ENCODE measurements at regions not wholly inside any gene's neighbourhood (a gene's known extent, or its start where the extent isn't known, plus 50 kb on each side); places are given as distances from the start of the nearest gene placed in this dataset.

DNA sequence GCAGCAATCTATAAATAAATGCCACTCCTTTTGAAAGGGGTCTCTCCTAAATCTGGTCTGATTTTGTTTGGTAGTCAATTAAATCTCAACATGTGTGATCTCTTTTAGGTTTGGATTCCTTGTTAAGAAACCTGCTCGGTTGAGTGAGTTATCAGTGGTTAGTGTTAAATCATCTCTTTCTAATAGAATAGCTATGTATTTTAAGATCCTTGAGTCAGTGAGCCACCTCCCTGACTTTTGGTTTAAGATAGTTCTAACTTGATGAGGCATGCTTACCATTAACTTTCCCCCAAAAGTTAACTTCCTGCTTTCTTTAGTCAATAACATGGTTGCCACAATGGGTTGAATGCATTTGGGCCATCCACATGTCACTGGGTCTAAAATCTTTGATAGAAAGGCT is 93.1 kb upstream of the OLFM3 start:
- no peak overlapping the region for H3K9ac ChIP-seq (ENCODE audit: extremely low read depth, low read length, poor library complexity, severe bottlenecking)
- H3K27me3 ChIP-seq (ENCODE audit: control insufficient read depth, insufficient read depth, low read length, poor library complexity, severe bottlenecking), result no peaks in the 10 kb centered on the region
- DNase-seq, result no peak
- 78% methylated on average over 1 of the region's 1 CpG; no CpG with 5 or more reads in 1 of the 2 experiments for WGBS, 2 experiments (ENCODE audit: insufficient coverage in 1 of 2, insufficient read length in 1 of 2)
- Mint-ChIP-seq H3K27ac (no peak overlapping the region), H3K36me3 (ENCODE audit: low read depth) (no peaks in the 10 kb centered on the region), H3K9me3 (peaks cover 3% of the 10 kb centered on the region), H3K4me3 (no peak overlapping the region), H3K27me3 (ENCODE audit: insufficient read depth) (no peaks in the 10 kb centered on the region), H3K4me1 (no peaks in the 10 kb centered on the region)
- no peak overlapping the region for H3K27ac ChIP-seq (ENCODE audit: low read depth, low read length)
- peaks cover 16% of the 10 kb centered on the region for H3K9me3 ChIP-seq (ENCODE audit: control insufficient read depth, low read length)
- no peaks in the 10 kb centered on the region for H3K4me1 ChIP-seq (ENCODE audit: control insufficient read depth, insufficient read depth, low read length)
- H3K4me3 ChIP-seq (ENCODE audit: low read length), result no peak overlapping the region
- H3K36me3 ChIP-seq (ENCODE audit: control insufficient read depth, insufficient read depth, low read length), result no peaks in the 10 kb centered on the region
- TF ChIP-seq CTCF (conservative IDR thresholded peaks at IDR 0.05), result no peak

DNA sequence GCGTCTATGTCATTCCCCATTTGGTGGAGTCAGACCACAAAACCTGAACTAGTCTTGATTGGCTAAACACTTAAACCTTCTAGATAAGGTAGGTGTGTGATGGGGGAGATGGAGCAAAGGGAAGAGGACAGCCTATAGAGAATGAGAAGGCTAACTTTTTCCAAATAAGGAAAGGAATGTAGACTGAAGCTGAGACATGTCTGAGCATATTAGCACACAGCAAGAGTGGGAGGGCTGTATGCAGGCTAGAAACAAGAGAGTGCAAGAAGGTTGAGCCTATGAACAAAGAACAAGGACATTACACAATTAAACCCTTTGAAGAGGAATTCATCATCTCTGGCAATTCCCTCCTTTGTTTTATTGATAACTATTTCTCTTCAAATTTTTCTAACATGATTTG is 89.2 kb upstream of the OLFM3 start:
- Histone ChIP-seq H3K9me3 (ENCODE audit: control insufficient read depth, low read length) (peaks cover 16% of the 10 kb centered on the region), H3K4me3 (ENCODE audit: low read length) (peak overlapping the region; percentile 10), H3K36me3 (ENCODE audit: control insufficient read depth, insufficient read depth, low read length) (no peaks in the 10 kb centered on the region), H3K4me1 (ENCODE audit: control insufficient read depth, insufficient read depth, low read length) (no peaks in the 10 kb centered on the region), H3K27ac (ENCODE audit: low read depth, low read length) (no peak overlapping the region), H3K27me3 (ENCODE audit: control insufficient read depth, insufficient read depth, low read length, poor library complexity, severe bottlenecking) (no peaks in the 10 kb centered on the region), H3K9ac (ENCODE audit: extremely low read depth, low read length, poor library complexity, severe bottlenecking) (no peak overlapping the region)
- H3K27ac Mint-ChIP-seq, result no peak overlapping the region
- H3K4me3 Mint-ChIP-seq, result no peak overlapping the region
- peaks cover 3% of the 10 kb centered on the region for H3K9me3 Mint-ChIP-seq
- H3K4me1 Mint-ChIP-seq, result no peaks in the 10 kb centered on the region
- DNase-seq, result peak; percentile 51
- H3K36me3 Mint-ChIP-seq (ENCODE audit: low read depth), result no peaks in the 10 kb centered on the region
- 96% methylated on average over 1 of the region's 1 CpG; no CpG with 5 or more reads in 1 of the 2 experiments for WGBS, 2 experiments (ENCODE audit: insufficient coverage in 1 of 2, insufficient read length in 1 of 2)
- no peak for TF ChIP-seq CTCF (conservative IDR thresholded peaks at IDR 0.05)
- no peaks in the 10 kb centered on the region for H3K27me3 Mint-ChIP-seq (ENCODE audit: insufficient read depth)

GRCh38 chr1:102084771-102085535 is 88.2 kb upstream of the OLFM3 start:
- peaks cover 16% of the 10 kb centered on the region for H3K9me3 ChIP-seq (ENCODE audit: control insufficient read depth, low read length)
- Mint-ChIP-seq H3K9me3 (peaks cover 3% of the 10 kb centered on the region), H3K27ac (no peak overlapping the region), H3K4me1 (no peaks in the 10 kb centered on the region), H3K27me3 (ENCODE audit: insufficient read depth) (no peaks in the 10 kb centered on the region), H3K4me3 (no peak overlapping the region), H3K36me3 (ENCODE audit: low read depth) (no peaks in the 10 kb centered on the region)
- no peak for TF ChIP-seq CTCF (conservative IDR thresholded peaks at IDR 0.05)
- no peaks in the 10 kb centered on the region for H3K36me3 ChIP-seq (ENCODE audit: control insufficient read depth, insufficient read depth, low read length)
- DNase-seq, result no peak
- no peak overlapping the region for H3K9ac ChIP-seq (ENCODE audit: extremely low read depth, low read length, poor library complexity, severe bottlenecking)
- no peaks in the 10 kb centered on the region for H3K27me3 ChIP-seq (ENCODE audit: control insufficient read depth, insufficient read depth, low read length, poor library complexity, severe bottlenecking)
- 100% methylated on average over 1 of the region's 1 CpG; no CpG with 5 or more reads in 1 of the 2 experiments for WGBS, 2 experiments (ENCODE audit: insufficient coverage in 1 of 2, insufficient read length in 1 of 2)
- no peak overlapping the region for H3K4me3 ChIP-seq (ENCODE audit: low read length)
- no peak overlapping the region for H3K27ac ChIP-seq (ENCODE audit: low read depth, low read length)
- H3K4me1 ChIP-seq (ENCODE audit: control insufficient read depth, insufficient read depth, low read length), result no peaks in the 10 kb centered on the region

Measured in endodermal cell (in vitro differentiated cells).